ENCODE measurements at regions not wholly inside any gene's neighbourhood (a gene's known extent, or its start where the extent isn't known, plus 50 kb on each side); places are given as distances from the start of the nearest gene placed in this dataset.

- no peak for TF ChIP-seq CTCF (IDR thresholded peaks at IDR 0.05; ENCODE audit: low read depth, low read length, poor library complexity, severe bottlenecking)
- no peak for TF ChIP-seq EZH2phosphoT487 (IDR thresholded peaks at IDR 0.05; ENCODE audit: borderline replicate concordance, low read length)
These were observed 326.2 kb downstream of the EN1 start for GRCh38 chr2:118521272-118521671.

All from DOHH2 (cell line).